WTC11 (cell line): ENCODE measurements at regions not wholly inside any gene's neighbourhood (a gene's known extent, or its start where the extent isn't known, plus 50 kb on each side); places are given as distances from the start of the nearest gene placed in this dataset.

Experiments used
- ATAC-seq: fragments of 200-7000 bp; cut with Tn5 transposase; 2 replicates; pipeline ENCODE4 v1.10.0; 2021; ENCODE audit warnings: mild to moderate bottlenecking, moderate library complexity
- CTCF ChIA-PET: fragments of 300-600 bp; sonication (Branson Sonifier 250); formaldehyde crosslinking; loops from one replicate; lab custom pipeline; 2021; ENCODE audit warnings: antibody characterized with exemption; lab: Charles Lee
- POLR2A ChIA-PET: fragments of 350-600 bp; sonication (Branson Sonifier 250); formaldehyde crosslinking; loops from one replicate; lab custom pipeline; 2021; ENCODE audit warnings: antibody characterized with exemption; lab: Charles Lee
- DNase-seq: peaks from one replicate; pipeline ENCODE4 v3.0.0; 2021; ENCODE audit warnings: low spot score
- H3K27ac Mint-ChIP-seq: 2 replicates; pipeline ENCODE4 v1.8.0; 2021; ENCODE audit warnings: mixed read lengths
- H3K27me3 Mint-ChIP-seq: 2 replicates; pipeline ENCODE4 v1.8.0; 2021; ENCODE audit warnings: low read depth, mild to moderate bottlenecking, moderate library complexity, mixed read lengths
- H3K36me3 Mint-ChIP-seq: 2 replicates; pipeline ENCODE4 v1.8.0; 2021; ENCODE audit warnings: mixed read lengths
- H3K4me1 Mint-ChIP-seq: 2 replicates; pipeline ENCODE4 v1.8.0; 2022; ENCODE audit warnings: mixed read lengths
- H3K4me3 Mint-ChIP-seq: 2 replicates; pipeline ENCODE4 v1.8.0; 2021; ENCODE audit warnings: mild to moderate bottlenecking, moderate library complexity, mixed read lengths
- H3K9me3 Mint-ChIP-seq: 2 replicates; pipeline ENCODE4 v1.8.0; 2021; ENCODE audit warnings: mixed read lengths
- ATF1 ChIP-seq: sonication (generic); formaldehyde crosslinking; IDR thresholded peaks from 2 replicates; pipeline ENCODE4 v1.8.1; 2023; ENCODE audit warnings: mild to moderate bottlenecking, moderate library complexity, missing genetic modification reagents
- CREM ChIP-seq: sonication (generic); formaldehyde crosslinking; IDR thresholded peaks from 2 replicates; pipeline ENCODE4 v1.8.1; 2022; ENCODE audit warnings: mild to moderate bottlenecking, missing genetic modification reagents, moderate library complexity
- ESRRA ChIP-seq: sonication (generic); formaldehyde crosslinking; IDR thresholded peaks from 2 replicates; pipeline ENCODE4 v1.8.1; 2022; ENCODE audit warnings: mild to moderate bottlenecking, missing genetic modification reagents, borderline replicate concordance
- JAZF1 ChIP-seq: fragments of 250-450 bp; sonication (Bioruptor Pico); IDR thresholded peaks from 2 replicates; pipeline ENCODE4 v1.9.0; 2021; ENCODE audit warnings: moderate library complexity, mild to moderate bottlenecking, inconsistent platforms
- MXD4 ChIP-seq: fragments of 250-450 bp; sonication (Bioruptor Pico); IDR thresholded peaks from 2 replicates; pipeline ENCODE4 v1.8.0; 2021; ENCODE audit warnings: mild to moderate bottlenecking, moderate library complexity, borderline replicate concordance
- MYBL2 ChIP-seq: sonication (generic); formaldehyde crosslinking; IDR thresholded peaks from 2 replicates; pipeline ENCODE4 v1.8.1; 2023; ENCODE audit warnings: mild to moderate bottlenecking, moderate library complexity, missing genetic modification reagents
- NFATC4 ChIP-seq: fragments of 250-450 bp; sonication (Bioruptor Pico); IDR thresholded peaks from 2 replicates; pipeline ENCODE4 v1.9.0; 2021; ENCODE audit warnings: mild to moderate bottlenecking
- NR1H2 ChIP-seq: sonication (generic); formaldehyde crosslinking; IDR thresholded peaks from 2 replicates; pipeline ENCODE4 v1.9.0; 2021; ENCODE audit warnings: mild to moderate bottlenecking, moderate library complexity, missing genetic modification reagents
- OVOL2 ChIP-seq: fragments of 250-450 bp; sonication (Bioruptor Pico); IDR thresholded peaks from 2 replicates; pipeline ENCODE4 v1.9.0; 2021; ENCODE audit warnings: mild to moderate bottlenecking, borderline replicate concordance
- SP1 ChIP-seq: sonication (generic); formaldehyde crosslinking; conservative IDR thresholded peaks from 2 replicates; pipeline ENCODE4 v1.8.1; 2022; ENCODE audit warnings: missing genetic modification reagents
- TEAD1 ChIP-seq: sonication (generic); formaldehyde crosslinking; IDR thresholded peaks from 2 replicates; pipeline ENCODE4 v1.8.0; 2022; ENCODE audit warnings: mild to moderate bottlenecking, missing genetic modification reagents
- TP53 ChIP-seq: sonication (generic); formaldehyde crosslinking; IDR thresholded peaks from 2 replicates; pipeline ENCODE4 v1.8.1; 2023; ENCODE audit warnings: mild to moderate bottlenecking, missing genetic modification reagents
- ZBTB21 ChIP-seq: sonication (generic); formaldehyde crosslinking; IDR thresholded peaks from 2 replicates; pipeline ENCODE4 v1.8.1; 2023; ENCODE audit warnings: mild to moderate bottlenecking, missing genetic modification reagents, borderline replicate concordance
- ZNF138 ChIP-seq: sonication (generic); formaldehyde crosslinking; conservative IDR thresholded peaks from 2 replicates; pipeline ENCODE4 v1.8.1; 2022; ENCODE audit warnings: mild to moderate bottlenecking, moderate library complexity, missing genetic modification reagents
- ZNF263 ChIP-seq: sonication (generic); formaldehyde crosslinking; IDR thresholded peaks from 2 replicates; pipeline ENCODE4 v1.8.1; 2022; ENCODE audit warnings: low read depth, mild to moderate bottlenecking, moderate library complexity, missing genetic modification reagents
- ZNF416 ChIP-seq: fragments of 250-450 bp; sonication (Bioruptor Pico); IDR thresholded peaks from 2 replicates; pipeline ENCODE4 v1.9.0; 2021; ENCODE audit warnings: mild to moderate bottlenecking, inconsistent platforms
- TF ChIP-seq, protein P1 (sequence below): sonication (generic); formaldehyde crosslinking; IDR thresholded peaks from 2 replicates; pipeline ENCODE4 v1.8.0; 2022; ENCODE audit warnings: mild to moderate bottlenecking, missing genetic modification reagents
- TF ChIP-seq, protein P2 (sequence below): sonication (generic); formaldehyde crosslinking; IDR thresholded peaks from 2 replicates; pipeline ENCODE4 v1.8.1; 2023; ENCODE audit warnings: mild to moderate bottlenecking, missing genetic modification reagents, borderline replicate concordance
- TF ChIP-seq, protein P3 (sequence below): sonication (generic); formaldehyde crosslinking; IDR thresholded peaks from 2 replicates; pipeline ENCODE4 v1.8.1; 2022; ENCODE audit warnings: mild to moderate bottlenecking, moderate library complexity, missing genetic modification reagents
- TF ChIP-seq, protein P4 (sequence below): sonication (generic); formaldehyde crosslinking; IDR thresholded peaks from 2 replicates; pipeline ENCODE4 v1.8.1; 2022; ENCODE audit warnings: low read depth, missing genetic modification reagents, borderline replicate concordance
- TF ChIP-seq, protein P5 (sequence below): fragments of 250-450 bp; sonication (Bioruptor Pico); IDR thresholded peaks from 2 replicates; pipeline ENCODE4 v1.9.0; 2021; ENCODE audit warnings: mild to moderate bottlenecking, borderline replicate concordance
- TF ChIP-seq, protein P6 (sequence below): sonication (generic); formaldehyde crosslinking; IDR thresholded peaks from 2 replicates; pipeline ENCODE4 v1.8.1; 2023; ENCODE audit warnings: mild to moderate bottlenecking, missing genetic modification reagents, moderate library complexity
- TF ChIP-seq, protein P7 (sequence below): sonication (generic); formaldehyde crosslinking; IDR thresholded peaks from 2 replicates; pipeline ENCODE4 v1.8.0; 2022; ENCODE audit warnings: mild to moderate bottlenecking, missing genetic modification reagents

DNA sequence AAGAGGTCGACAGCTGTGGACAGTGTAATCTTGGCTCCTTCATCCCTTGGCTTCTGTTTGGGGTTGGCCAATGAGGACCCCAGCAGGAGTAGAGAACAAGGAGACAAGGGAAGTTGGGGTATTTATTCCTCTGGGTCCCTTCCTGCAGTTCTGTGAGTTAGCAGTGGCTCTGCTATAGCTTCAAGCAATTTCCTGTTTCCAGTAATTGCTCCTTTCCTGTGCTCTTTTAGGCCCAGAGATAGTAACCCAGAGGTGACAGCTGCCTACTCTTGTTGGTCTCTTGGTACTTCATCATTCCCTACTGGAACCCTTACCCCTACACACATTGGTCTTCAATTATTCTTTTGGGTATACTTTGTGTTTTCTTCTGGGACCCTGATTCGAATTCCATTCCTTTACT lies 92.9 kb downstream of the NR1D2 start:
- Mint-ChIP-seq H3K9me3 (peaks cover 4% of the 10 kb centered on the region), H3K4me3 (no peak overlapping the region)
- CTCF ChIA-PET, result no interaction called here

DNA sequence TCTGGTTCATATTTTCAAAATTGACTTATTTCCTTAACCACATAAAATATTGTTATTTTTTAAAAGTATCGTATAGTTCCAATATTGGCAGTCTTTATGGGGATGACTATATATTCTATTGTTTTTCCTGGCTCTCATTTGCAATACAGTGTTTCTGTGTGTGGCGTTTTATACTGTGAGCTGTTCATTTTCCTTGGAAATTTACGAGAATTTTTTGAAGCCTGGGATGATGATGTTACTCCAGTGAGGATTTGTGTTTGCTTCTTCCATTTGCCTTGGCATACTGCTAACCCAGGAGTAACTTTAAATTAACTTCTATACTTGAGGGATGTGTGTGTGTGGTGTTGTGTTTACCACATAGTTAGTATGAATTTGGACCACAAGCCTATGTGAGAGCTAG lies 95.2 kb downstream of the NR1D2 start:
- no peaks in the 10 kb centered on the region for H3K36me3 Mint-ChIP-seq
- H3K27me3 Mint-ChIP-seq, result no peaks in the 10 kb centered on the region
- CTCF ChIA-PET, result no interaction called here
- ATAC-seq (no peak), DNase-seq (no peak)
- H3K9me3 Mint-ChIP-seq, result no peaks in the 10 kb centered on the region
- POLR2A ChIA-PET, result no interaction called here
- no peak overlapping the region for H3K4me3 Mint-ChIP-seq
- H3K27ac Mint-ChIP-seq, result no peak overlapping the region
- H3K4me1 Mint-ChIP-seq, result peaks cover 6% of the 10 kb centered on the region; the same call in 1 of the 2 replicates
- TF ChIP-seq ZNF138 (CRISPR knock-in tag) (no peak), ZBTB21 (CRISPR knock-in tag) (no peak)
- TF ChIP-seq, protein P1, sequence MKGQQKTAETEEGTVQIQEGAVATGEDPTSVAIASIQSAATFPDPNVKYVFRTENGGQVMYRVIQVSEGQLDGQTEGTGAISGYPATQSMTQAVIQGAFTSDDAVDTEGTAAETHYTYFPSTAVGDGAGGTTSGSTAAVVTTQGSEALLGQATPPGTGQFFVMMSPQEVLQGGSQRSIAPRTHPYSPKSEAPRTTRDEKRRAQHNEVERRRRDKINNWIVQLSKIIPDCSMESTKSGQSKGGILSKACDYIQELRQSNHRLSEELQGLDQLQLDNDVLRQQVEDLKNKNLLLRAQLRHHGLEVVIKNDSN, result no peak
- TF ChIP-seq, protein P2, sequence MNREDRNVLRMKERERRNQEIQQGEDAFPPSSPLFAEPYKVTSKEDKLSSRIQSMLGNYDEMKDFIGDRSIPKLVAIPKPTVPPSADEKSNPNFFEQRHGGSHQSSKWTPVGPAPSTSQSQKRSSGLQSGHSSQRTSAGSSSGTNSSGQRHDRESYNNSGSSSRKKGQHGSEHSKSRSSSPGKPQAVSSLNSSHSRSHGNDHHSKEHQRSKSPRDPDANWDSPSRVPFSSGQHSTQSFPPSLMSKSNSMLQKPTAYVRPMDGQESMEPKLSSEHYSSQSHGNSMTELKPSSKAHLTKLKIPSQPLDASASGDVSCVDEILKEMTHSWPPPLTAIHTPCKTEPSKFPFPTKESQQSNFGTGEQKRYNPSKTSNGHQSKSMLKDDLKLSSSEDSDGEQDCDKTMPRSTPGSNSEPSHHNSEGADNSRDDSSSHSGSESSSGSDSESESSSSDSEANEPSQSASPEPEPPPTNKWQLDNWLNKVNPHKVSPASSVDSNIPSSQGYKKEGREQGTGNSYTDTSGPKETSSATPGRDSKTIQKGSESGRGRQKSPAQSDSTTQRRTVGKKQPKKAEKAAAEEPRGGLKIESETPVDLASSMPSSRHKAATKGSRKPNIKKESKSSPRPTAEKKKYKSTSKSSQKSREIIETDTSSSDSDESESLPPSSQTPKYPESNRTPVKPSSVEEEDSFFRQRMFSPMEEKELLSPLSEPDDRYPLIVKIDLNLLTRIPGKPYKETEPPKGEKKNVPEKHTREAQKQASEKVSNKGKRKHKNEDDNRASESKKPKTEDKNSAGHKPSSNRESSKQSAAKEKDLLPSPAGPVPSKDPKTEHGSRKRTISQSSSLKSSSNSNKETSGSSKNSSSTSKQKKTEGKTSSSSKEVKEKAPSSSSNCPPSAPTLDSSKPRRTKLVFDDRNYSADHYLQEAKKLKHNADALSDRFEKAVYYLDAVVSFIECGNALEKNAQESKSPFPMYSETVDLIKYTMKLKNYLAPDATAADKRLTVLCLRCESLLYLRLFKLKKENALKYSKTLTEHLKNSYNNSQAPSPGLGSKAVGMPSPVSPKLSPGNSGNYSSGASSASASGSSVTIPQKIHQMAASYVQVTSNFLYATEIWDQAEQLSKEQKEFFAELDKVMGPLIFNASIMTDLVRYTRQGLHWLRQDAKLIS, result no peak
- TF ChIP-seq, protein P3, sequence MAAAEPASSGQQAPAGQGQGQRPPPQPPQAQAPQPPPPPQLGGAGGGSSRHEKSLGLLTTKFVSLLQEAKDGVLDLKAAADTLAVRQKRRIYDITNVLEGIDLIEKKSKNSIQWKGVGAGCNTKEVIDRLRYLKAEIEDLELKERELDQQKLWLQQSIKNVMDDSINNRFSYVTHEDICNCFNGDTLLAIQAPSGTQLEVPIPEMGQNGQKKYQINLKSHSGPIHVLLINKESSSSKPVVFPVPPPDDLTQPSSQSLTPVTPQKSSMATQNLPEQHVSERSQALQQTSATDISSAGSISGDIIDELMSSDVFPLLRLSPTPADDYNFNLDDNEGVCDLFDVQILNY, result no peak

More for the DNA sequence above, 92.9 kb downstream of the NR1D2 start:
- Mint-ChIP-seq H3K4me1 (peaks cover 6% of the 10 kb centered on the region; the same call in 1 of the 2 replicates), H3K27ac (no peak overlapping the region), H3K36me3 (no peaks in the 10 kb centered on the region), H3K27me3 (no peaks in the 10 kb centered on the region)
- no peak for DNase-seq
- no peak for ATAC-seq
- POLR2A ChIA-PET, result no interaction called here
- TF ChIP-seq MXD4 (CRISPR knock-in tag), result no peak
- TF ChIP-seq ZNF263 (CRISPR knock-in tag), result no peak
- TF ChIP-seq, protein P4, sequence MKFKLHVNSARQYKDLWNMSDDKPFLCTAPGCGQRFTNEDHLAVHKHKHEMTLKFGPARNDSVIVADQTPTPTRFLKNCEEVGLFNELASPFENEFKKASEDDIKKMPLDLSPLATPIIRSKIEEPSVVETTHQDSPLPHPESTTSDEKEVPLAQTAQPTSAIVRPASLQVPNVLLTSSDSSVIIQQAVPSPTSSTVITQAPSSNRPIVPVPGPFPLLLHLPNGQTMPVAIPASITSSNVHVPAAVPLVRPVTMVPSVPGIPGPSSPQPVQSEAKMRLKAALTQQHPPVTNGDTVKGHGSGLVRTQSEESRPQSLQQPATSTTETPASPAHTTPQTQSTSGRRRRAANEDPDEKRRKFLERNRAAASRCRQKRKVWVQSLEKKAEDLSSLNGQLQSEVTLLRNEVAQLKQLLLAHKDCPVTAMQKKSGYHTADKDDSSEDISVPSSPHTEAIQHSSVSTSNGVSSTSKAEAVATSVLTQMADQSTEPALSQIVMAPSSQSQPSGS (CRISPR knock-in tag), result no peak
- no peak for TF ChIP-seq TP53 (CRISPR knock-in tag)
- TF ChIP-seq, protein P5, sequence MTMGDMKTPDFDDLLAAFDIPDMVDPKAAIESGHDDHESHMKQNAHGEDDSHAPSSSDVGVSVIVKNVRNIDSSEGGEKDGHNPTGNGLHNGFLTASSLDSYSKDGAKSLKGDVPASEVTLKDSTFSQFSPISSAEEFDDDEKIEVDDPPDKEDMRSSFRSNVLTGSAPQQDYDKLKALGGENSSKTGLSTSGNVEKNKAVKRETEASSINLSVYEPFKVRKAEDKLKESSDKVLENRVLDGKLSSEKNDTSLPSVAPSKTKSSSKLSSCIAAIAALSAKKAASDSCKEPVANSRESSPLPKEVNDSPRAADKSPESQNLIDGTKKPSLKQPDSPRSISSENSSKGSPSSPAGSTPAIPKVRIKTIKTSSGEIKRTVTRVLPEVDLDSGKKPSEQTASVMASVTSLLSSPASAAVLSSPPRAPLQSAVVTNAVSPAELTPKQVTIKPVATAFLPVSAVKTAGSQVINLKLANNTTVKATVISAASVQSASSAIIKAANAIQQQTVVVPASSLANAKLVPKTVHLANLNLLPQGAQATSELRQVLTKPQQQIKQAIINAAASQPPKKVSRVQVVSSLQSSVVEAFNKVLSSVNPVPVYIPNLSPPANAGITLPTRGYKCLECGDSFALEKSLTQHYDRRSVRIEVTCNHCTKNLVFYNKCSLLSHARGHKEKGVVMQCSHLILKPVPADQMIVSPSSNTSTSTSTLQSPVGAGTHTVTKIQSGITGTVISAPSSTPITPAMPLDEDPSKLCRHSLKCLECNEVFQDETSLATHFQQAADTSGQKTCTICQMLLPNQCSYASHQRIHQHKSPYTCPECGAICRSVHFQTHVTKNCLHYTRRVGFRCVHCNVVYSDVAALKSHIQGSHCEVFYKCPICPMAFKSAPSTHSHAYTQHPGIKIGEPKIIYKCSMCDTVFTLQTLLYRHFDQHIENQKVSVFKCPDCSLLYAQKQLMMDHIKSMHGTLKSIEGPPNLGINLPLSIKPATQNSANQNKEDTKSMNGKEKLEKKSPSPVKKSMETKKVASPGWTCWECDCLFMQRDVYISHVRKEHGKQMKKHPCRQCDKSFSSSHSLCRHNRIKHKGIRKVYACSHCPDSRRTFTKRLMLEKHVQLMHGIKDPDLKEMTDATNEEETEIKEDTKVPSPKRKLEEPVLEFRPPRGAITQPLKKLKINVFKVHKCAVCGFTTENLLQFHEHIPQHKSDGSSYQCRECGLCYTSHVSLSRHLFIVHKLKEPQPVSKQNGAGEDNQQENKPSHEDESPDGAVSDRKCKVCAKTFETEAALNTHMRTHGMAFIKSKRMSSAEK (CRISPR knock-in tag), result no peak
- no peak for TF ChIP-seq NFATC4 (CRISPR knock-in tag)
- TF ChIP-seq, protein P6, sequence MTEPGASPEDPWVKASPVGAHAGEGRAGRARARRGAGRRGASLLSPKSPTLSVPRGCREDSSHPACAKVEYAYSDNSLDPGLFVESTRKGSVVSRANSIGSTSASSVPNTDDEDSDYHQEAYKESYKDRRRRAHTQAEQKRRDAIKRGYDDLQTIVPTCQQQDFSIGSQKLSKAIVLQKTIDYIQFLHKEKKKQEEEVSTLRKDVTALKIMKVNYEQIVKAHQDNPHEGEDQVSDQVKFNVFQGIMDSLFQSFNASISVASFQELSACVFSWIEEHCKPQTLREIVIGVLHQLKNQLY, result no peak
- TF ChIP-seq, protein P7, sequence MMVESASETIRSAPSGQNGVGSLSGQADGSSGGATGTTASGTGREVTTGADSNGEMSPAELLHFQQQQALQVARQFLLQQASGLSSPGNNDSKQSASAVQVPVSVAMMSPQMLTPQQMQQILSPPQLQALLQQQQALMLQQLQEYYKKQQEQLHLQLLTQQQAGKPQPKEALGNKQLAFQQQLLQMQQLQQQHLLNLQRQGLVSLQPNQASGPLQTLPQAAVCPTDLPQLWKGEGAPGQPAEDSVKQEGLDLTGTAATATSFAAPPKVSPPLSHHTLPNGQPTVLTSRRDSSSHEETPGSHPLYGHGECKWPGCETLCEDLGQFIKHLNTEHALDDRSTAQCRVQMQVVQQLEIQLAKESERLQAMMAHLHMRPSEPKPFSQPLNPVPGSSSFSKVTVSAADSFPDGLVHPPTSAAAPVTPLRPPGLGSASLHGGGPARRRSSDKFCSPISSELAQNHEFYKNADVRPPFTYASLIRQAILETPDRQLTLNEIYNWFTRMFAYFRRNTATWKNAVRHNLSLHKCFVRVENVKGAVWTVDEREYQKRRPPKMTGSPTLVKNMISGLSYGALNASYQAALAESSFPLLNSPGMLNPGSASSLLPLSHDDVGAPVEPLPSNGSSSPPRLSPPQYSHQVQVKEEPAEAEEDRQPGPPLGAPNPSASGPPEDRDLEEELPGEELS (CRISPR knock-in tag), result no peak
- TF ChIP-seq TEAD1 (CRISPR knock-in tag), result no peak
- no peak for TF ChIP-seq CREM (CRISPR knock-in tag)
- no peak for TF ChIP-seq ESRRA (CRISPR knock-in tag)
- no peak for TF ChIP-seq SP1
- no peak for TF ChIP-seq NR1H2 (CRISPR knock-in tag)
- TF ChIP-seq MYBL2 (CRISPR knock-in tag), result no peak
- no peak for TF ChIP-seq ZNF138 (CRISPR knock-in tag)
- TF ChIP-seq ATF1 (CRISPR knock-in tag), result no peak
- no peak for TF ChIP-seq OVOL2
- TF ChIP-seq JAZF1 (CRISPR knock-in tag), result no peak
- TF ChIP-seq ZNF416 (CRISPR knock-in tag), result no peak
- TF ChIP-seq, protein P1, result no peak
